Hematopoietic multipotent progenitor cell treated with erythropoietin and hydrocortisone succinate and interleukin-3 and kit ligand, for 6 days (in vitro differentiated cells): ENCODE measurements at regions not wholly inside any gene's neighbourhood (a gene's known extent, or its start where the extent isn't known, plus 50 kb on each side); places are given as distances from the start of the nearest gene placed in this dataset.

Experiments
- DNase-seq: peaks from one replicate; pipeline ENCODE4 v3.0.0-alpha.2; 2015

- no peak for DNase-seq
Measured at GRCh38 chr10:43012578-43012977, 64.3 kb upstream of the RET start.

DNA sequence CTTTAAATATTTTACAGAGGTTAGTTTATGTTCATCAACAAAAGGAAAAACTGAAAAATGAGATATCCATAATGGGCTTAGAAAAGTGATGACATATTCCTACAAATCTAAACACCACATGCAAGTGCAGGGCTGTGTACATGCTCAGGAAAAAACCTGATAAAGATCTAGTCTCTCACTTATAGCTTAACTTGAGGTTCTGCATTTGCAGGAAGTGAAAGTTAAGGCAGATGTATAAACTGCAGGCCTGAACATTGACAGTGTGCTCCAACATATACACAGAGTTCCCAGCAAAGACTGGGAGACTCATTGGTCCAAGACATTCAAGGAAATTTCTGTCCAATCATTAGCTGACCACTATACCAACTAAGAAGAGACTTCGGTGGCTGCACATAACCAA lies 63.8 kb upstream of the RET start:
- DNase-seq, result peak; percentile 11

DNA sequence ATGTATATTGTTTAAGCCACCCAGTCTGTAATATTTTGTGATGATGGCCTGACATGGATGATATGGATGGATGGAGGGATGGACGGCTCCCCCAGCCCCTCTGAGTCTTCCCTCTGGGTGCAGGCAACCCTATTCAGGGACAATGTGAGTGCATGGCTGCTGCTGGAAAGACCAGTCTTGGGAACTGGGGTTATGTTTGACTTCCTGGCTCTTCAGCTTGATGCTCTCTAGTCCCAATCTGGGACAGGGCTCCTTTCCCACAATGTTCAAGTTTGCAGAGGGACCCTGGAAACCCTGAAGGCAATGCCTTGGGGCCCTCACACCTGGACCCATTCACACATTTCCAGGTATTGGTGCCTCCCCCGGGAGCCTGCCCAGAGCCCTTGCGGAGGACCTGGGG lies 52.3 kb upstream of the RET start:
- no peak for DNase-seq

GRCh38 chr10:43024942-43025700 lies 51.7 kb upstream of the RET start:
- no peak for DNase-seq

DNA sequence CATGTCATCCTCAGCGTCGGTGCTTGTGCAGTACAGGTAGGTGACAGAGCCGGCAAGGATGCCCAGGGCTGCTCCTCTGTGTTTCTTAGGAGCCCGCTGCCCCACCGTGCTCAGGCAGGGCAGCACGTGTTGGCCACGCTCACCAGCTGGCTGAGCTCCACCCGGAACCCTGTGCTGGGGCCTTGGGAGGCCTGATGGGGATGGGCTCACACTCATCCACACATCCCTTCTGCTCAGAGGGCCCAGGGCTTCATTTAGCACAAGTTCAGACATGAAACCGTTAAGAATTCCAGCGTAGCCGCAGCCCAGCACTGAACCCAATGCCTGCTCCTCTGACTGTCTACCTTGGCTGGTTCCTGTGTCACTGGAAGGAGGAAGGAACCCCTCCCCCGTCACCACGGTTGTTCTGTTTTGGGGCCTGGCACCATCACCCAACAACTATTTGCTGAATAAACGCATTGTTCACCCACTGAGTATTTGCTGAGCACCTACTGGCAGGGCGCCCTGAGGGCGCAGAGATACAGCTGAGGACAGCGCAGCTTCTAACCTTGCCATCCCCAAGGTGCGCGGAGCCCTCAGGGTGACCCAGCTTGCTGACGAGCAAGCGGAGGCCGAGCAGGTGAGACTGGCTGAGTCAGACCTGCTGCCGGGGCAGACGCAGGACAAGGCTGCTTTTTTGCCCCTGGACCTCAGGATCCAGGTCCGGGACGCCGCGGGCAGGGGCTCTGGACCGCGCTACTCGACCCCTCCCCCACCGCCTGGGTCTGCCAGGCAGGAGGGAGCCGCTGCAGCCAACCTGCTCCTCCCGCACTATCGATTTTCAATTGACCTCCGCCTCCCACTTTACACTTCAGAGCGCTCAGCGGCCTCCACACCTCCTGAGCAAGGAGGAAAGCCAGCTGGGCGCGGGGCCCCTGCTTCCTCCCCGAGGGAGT lies 50.6 kb upstream of the RET start:
- DNase-seq, result no peak
